GM06990 (cell line): ENCODE measurements at regions not wholly inside any gene's neighbourhood (a gene's known extent, or its start where the extent isn't known, plus 50 kb on each side); places are given as distances from the start of the nearest gene placed in this dataset.

Experiments used
- DNase-seq: peaks from one replicate; pipeline ENCODE4 v3.0.0-alpha.2; 2011; ENCODE audit not compliant: insufficient read length; ENCODE audit errors: extremely low read depth
- H3K27me3 ChIP-seq: replicated peaks from 2 replicates; pipeline ENCODE4 v1.6.0; 2011; ENCODE audit warnings: low read length; ENCODE audit not compliant: control insufficient read depth, insufficient read depth
- H3K36me3 ChIP-seq: 2 replicates; pipeline ENCODE4 v1.5.1; 2011; ENCODE audit warnings: low read length; ENCODE audit not compliant: control insufficient read depth, insufficient read depth
- H3K4me3 ChIP-seq: replicated peaks from 2 replicates; pipeline ENCODE4 v1.5.1; 2011; ENCODE audit warnings: low read depth, mild to moderate bottlenecking, control low read depth, low read length
- TF ChIP-seq, protein P1 (sequence below): IDR thresholded peaks from 2 replicates; pipeline ENCODE4 v1.5.1; 2011; ENCODE audit warnings: low read length, control low read depth, mild to moderate bottlenecking, inconsistent platforms; ENCODE audit not compliant: insufficient read depth, poor library complexity, severe bottlenecking

DNA sequence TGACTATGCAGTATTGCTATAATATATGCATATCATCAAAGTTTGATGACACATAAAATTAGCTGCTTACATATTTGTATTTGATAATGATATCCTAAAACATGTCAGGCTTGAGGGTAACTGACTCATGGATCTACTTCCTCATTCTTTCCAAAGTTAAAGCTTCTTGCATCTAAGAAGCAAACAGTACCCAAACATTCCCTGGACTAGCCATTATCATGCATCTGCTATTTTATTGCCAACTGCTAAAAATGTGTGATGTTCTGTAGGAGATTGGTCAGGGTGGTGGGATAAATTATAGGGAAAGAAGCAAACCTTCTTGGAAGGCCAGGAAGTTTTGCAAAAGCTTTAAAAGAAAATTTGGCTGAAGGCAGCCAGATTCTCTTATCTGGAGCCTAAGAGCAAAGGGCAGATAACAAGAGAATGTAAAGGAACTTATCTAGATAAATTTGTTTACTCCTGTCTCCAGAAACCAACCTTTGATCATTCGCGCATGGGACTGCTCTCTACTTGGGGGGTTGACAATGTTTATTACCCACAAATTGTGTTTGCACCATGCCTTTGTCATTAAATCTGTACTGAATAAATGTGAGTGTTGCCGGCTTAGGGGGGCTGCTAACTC lies 604.1 kb upstream of the TLE4 start:
- no peaks in the 10 kb centered on the region for H3K36me3 ChIP-seq
- no peak overlapping the region for H3K4me3 ChIP-seq
- no peaks in the 10 kb centered on the region for H3K27me3 ChIP-seq
- DNase-seq: no peak
- TF ChIP-seq, protein P1, sequence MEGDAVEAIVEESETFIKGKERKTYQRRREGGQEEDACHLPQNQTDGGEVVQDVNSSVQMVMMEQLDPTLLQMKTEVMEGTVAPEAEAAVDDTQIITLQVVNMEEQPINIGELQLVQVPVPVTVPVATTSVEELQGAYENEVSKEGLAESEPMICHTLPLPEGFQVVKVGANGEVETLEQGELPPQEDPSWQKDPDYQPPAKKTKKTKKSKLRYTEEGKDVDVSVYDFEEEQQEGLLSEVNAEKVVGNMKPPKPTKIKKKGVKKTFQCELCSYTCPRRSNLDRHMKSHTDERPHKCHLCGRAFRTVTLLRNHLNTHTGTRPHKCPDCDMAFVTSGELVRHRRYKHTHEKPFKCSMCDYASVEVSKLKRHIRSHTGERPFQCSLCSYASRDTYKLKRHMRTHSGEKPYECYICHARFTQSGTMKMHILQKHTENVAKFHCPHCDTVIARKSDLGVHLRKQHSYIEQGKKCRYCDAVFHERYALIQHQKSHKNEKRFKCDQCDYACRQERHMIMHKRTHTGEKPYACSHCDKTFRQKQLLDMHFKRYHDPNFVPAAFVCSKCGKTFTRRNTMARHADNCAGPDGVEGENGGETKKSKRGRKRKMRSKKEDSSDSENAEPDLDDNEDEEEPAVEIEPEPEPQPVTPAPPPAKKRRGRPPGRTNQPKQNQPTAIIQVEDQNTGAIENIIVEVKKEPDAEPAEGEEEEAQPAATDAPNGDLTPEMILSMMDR: no peak

DNA sequence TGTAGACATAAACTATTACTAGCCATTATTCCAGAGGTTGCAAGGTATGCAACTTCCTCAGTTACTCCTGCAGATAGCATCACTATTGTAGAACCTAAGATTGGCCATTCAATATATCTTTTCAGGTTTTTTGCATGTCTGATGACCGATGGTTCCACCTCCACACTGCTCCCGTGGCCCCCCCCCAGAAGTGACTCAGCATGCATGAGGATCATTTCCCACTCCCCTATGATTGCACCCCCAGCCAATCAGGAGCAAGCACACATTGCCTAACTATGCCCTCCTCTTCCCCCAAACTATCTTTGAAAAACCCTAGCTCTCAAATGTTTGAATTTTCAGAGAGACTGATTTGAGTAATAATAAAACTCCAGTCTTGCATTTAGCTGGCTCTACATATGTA lies 601.4 kb upstream of the TLE4 start:
- TF ChIP-seq, protein P1: no peak
- H3K4me3 ChIP-seq: no peak overlapping the region
- no peaks in the 10 kb centered on the region for H3K27me3 ChIP-seq
- no peak for DNase-seq
- no peaks in the 10 kb centered on the region for H3K36me3 ChIP-seq

DNA sequence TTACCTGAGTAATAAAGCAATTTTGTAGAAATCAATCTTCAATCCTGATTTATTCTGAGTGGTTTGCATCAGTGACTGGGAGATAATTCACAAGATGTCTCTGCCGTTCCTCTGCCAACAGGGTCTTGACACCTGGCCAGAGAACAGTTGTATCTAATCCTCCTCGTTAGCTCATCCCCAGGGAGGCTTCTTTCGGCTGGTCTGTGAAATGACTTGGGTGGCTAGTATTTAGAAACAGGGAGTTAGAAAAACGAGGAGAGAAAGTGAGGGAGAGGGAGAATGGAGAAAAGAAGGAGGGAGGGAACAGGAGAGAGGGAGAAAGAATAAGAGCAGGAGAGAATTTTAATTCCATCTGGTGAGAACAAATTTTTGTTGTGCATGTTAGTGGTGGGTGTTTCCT lies 600.2 kb upstream of the TLE4 start:
- TF ChIP-seq, protein P1: no peak
- Histone ChIP-seq H3K36me3 (no peaks in the 10 kb centered on the region), H3K4me3 (no peak overlapping the region), H3K27me3 (no peaks in the 10 kb centered on the region)
- no peak for DNase-seq

DNA sequence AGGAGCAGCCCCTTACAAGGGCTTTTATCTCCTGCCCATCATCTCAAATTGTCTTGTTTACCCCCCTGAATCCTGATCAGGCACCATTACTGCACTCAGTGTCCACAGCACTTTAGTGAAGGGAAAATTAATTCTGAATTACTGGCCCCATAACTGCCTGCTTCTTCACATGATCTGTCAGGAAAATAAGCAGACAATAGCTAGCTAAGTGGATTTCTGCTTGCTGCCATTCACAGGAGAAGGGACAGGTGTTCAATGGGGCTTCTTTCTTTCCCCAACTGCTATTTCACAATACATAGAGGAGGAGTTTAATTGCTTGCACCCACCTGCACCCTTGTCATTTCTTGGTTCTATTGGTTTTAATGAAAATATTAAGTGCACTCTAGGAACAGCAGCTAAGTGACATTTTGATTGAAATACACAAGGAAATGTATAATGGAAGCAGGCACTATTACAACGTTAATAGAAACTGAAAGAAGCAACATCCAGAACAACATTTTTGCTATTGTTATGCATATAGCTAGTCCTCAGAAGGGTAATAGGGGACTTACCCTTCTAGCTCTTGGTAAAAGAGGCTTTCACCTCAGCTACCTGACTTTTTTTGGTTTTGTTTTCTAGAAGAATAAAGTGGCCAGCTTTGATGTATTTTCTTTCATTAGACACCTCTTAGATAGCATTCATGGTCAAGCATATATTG lies 599.3 kb upstream of the TLE4 start:
- TF ChIP-seq, protein P1: no peak
- Histone ChIP-seq H3K27me3 (no peaks in the 10 kb centered on the region), H3K36me3 (no peaks in the 10 kb centered on the region), H3K4me3 (no peak overlapping the region)
- DNase-seq: no peak

DNA sequence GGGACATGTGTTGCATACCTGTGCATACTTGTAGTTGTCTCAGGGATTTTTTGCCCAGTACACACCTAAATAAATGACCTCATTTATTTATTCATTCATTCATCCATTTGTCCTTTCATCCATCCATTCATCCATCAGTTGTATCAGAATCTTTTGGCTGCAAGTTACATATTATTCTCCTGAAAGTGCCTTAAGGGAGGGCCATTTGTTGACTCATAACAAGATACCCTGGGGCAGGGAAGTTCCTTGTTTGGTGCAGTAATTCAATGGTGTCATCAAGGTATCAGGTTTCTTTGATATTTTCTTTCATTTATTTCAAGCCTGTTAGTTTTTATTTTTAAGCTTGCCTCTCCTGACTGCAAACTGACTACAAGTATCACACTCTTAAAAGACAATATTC lies 597.9 kb upstream of the TLE4 start:
- Histone ChIP-seq H3K27me3 (no peaks in the 10 kb centered on the region), H3K36me3 (no peaks in the 10 kb centered on the region), H3K4me3 (no peak overlapping the region)
- DNase-seq: no peak
- TF ChIP-seq, protein P1: no peak
